Vagina (tissue), 2 donors: ENCODE measurements at regions not wholly inside any gene's neighbourhood (a gene's known extent, or its start where the extent isn't known, plus 50 kb on each side); places are given as distances from the start of the nearest gene placed in this dataset.

ENCODE experiments used
- DNase-seq, 2 donors: peaks; one replicate each; pipeline ENCODE4 v3.0.0-alpha.2; 2017; ENCODE audit errors: extremely low spot score in 2 of 2
- H3K27ac ChIP-seq: fragments of 200-600 bp; sonication (generic); one replicate; pipeline ENCODE4 v1.5.1; 2019
- H3K27me3 ChIP-seq: fragments of 200-600 bp; sonication (generic); one replicate; pipeline ENCODE4 v1.5.1; 2019
- H3K36me3 ChIP-seq, 2 donors: fragments of 200-600 bp; sonication (generic); one replicate each; pipeline ENCODE4 v1.5.1; 2017 to 2019
- H3K4me1 ChIP-seq: fragments of 200-600 bp; sonication (generic); one replicate; pipeline ENCODE4 v1.5.1; 2019
- H3K4me3 ChIP-seq, 2 donors: fragments of 200-600 bp; sonication (generic); 1 replicate in 1 of 2; 2 replicates in 1 of 2; pipeline ENCODE4 v1.5.1; 2016 to 2019
- H3K9me3 ChIP-seq: fragments of 200-600 bp; sonication (generic); one replicate; pipeline ENCODE4 v1.5.1; 2019
- CTCF ChIP-seq, 3 experiments: fragments of 450-650 bp in 2 of 3; fragments of 200-600 bp in 1 of 3; sonication (generic) in 1 of 3; IDR thresholded peaks; one replicate each; pipeline ENCODE4 v1.5.1; 2017 to 2019; ENCODE audit warnings: antibody characterized with exemption in 3 of 3, mild to moderate bottlenecking in 2 of 3, moderate library complexity in 2 of 3
- POLR2A ChIP-seq, 2 donors: fragments of 450-650 bp; IDR thresholded peaks; one replicate each; pipeline ENCODE4 v1.6.1; 2017; ENCODE audit warnings: antibody characterized with exemption in 2 of 2, mild to moderate bottlenecking in 2 of 2, moderate library complexity in 2 of 2
- POLR2AphosphoS5 ChIP-seq, 2 donors: sonication (generic); formaldehyde crosslinking; IDR thresholded peaks; one replicate each; pipeline ENCODE4 v1.9.0; 2017; ENCODE audit warnings: antibody characterized with exemption in 2 of 2, mild to moderate bottlenecking in 2 of 2, low read depth in 1 of 2; ENCODE audit not compliant: insufficient read depth in 1 of 2
- intact Hi-C: fragments of 100-400 bp; cut with DNase I; formaldehyde crosslinking; loops from one replicate; pipeline ENCODE4 v1.15.1; 2023

- intact Hi-C loops = no loop called here
- no peak overlapping the region for H3K4me3 ChIP-seq
- H3K9me3 ChIP-seq = no peaks in the 10 kb centered on the region
- H3K4me1 ChIP-seq = no peaks in the 10 kb centered on the region
- DNase-seq = no peak
- no peak for TF ChIP-seq POLR2AphosphoS5 (IDR thresholded peaks at IDR 0.05; ENCODE audit: insufficient read depth in 1 of 2, low read depth in 1 of 2)
- no peak for TF ChIP-seq CTCF (IDR thresholded peaks at IDR 0.05)
- TF ChIP-seq POLR2A (IDR thresholded peaks at IDR 0.05) = no peak
- H3K27me3 ChIP-seq = no peaks in the 10 kb centered on the region
- no peaks in the 10 kb centered on the region for H3K36me3 ChIP-seq
- no peak overlapping the region for H3K27ac ChIP-seq
These were observed 54.9 kb upstream of the ZBTB18 start for GRCh38 chr1:243996223-243996622.

DNA sequence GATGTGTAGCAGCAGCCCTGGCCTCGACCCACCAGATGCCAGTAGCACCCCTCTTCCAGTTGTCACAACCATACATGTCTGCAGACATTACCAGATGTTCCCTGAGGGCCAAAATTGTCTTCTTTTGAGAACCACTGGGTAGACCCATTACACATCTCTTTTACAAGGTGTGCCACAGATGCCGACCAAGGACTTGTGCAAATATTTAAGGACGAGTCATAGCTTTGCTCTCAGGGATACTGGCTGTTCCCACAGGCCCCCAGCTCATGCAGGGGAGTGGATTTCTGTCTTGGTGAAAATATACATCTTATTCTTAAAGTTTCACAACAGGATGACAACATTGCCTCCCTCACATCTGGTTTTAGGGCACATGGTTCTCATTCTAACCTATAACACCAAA lies 59.4 kb upstream of the ZBTB18 start:
- no peaks in the 10 kb centered on the region for H3K4me1 ChIP-seq
- no peak for DNase-seq
- intact Hi-C loops = no loop called here
- H3K4me3 ChIP-seq = no peak overlapping the region
- no peaks in the 10 kb centered on the region for H3K36me3 ChIP-seq
- no peaks in the 10 kb centered on the region for H3K9me3 ChIP-seq
- no peak for TF ChIP-seq POLR2AphosphoS5 (IDR thresholded peaks at IDR 0.05; ENCODE audit: insufficient read depth in 1 of 2, low read depth in 1 of 2)
- TF ChIP-seq POLR2A (IDR thresholded peaks at IDR 0.05) = no peak
- no peak for TF ChIP-seq CTCF (IDR thresholded peaks at IDR 0.05)
- no peaks in the 10 kb centered on the region for H3K27me3 ChIP-seq
- H3K27ac ChIP-seq = no peak overlapping the region

DNA sequence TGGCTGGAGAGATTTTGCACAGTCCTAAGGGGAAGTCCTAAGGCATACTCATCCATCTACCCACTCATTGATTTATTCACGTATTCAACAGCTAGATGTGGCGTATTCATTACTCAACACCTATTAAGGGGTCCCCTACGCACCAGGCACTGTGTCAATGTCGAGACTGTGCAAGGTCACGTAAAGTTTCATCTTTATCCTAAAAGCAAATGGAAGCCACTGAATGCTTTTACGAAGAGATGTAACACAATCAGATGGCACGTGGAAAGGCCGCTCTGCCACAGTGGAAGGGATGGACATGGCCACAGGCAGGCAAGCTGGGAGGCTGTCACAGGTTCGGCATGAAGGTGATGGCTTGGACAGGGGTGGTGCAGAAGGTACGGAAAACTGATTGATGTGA lies 66.3 kb upstream of the ZBTB18 start:
- peak in 1 of 2 donors; percentile 44 for DNase-seq
- Histone ChIP-seq H3K27me3 (no peaks in the 10 kb centered on the region), H3K4me1 (no peaks in the 10 kb centered on the region), H3K36me3 (no peaks in the 10 kb centered on the region), H3K27ac (no peak overlapping the region), H3K4me3 (no peak overlapping the region), H3K9me3 (no peaks in the 10 kb centered on the region)
- TF ChIP-seq POLR2AphosphoS5 (IDR thresholded peaks at IDR 0.05; ENCODE audit: insufficient read depth in 1 of 2, low read depth in 1 of 2) (no peak), POLR2A (IDR thresholded peaks at IDR 0.05) (no peak)
- intact Hi-C loops = no loop called here

DNA sequence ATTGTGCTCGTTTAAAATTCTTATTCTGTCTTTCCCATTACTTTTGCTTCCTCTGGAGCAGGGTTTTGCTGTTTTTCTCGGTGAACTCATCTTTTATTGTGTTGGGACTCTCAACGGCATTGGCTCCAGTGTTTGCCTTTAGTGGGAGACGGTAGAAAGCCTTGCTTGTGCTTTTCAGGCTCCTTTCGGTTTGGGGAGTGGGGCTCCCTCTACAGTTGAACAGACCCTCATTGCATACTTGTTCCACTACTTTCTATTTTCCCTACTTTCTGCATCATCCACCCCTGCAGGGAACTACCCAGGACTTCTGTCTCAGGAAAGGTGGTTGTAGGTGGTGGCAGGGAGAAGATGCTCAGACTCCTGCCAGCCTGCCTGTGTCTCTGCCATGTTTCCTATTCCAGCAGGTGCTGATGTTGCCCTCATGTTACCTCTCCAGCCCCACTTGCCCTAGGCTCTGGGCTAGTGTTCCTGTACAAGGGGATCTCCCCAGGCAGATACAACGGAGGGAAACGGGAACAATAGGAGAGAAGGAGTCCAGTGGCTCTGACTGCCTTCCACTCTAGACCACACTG lies 68.5 kb upstream of the ZBTB18 start:
- no peaks in the 10 kb centered on the region for H3K36me3 ChIP-seq
- H3K4me3 ChIP-seq = no peak overlapping the region
- H3K4me1 ChIP-seq = no peaks in the 10 kb centered on the region
- no peaks in the 10 kb centered on the region for H3K9me3 ChIP-seq
- TF ChIP-seq POLR2A (IDR thresholded peaks at IDR 0.05) (no peak), CTCF (IDR thresholded peaks at IDR 0.05) (no peak), POLR2AphosphoS5 (IDR thresholded peaks at IDR 0.05; ENCODE audit: insufficient read depth in 1 of 2, low read depth in 1 of 2) (no peak)
- no peaks in the 10 kb centered on the region for H3K27me3 ChIP-seq
- peak in 1 of 2 donors; percentile 62 for DNase-seq
- no peak overlapping the region for H3K27ac ChIP-seq
- intact Hi-C loops = no loop called here

DNA sequence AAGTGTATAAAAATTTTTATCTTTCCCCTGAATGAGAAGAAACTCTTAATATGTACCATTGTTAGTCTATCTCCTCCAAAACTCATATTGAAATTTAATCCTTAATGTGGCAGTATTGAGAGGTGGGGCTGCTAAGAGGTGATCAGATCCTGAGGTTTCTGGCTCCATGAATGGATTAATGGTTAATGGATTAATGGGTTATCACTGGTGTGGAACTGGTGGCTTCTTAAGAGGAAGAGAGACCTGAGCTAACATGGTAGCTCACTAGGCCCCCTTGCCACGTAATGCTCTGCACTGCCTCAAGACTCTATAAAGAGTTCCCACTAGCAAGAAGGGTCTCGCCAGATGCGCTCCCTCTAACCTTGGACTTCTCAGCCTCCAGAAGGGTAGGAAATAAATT lies 70.6 kb upstream of the ZBTB18 start:
- H3K4me1 ChIP-seq = no peaks in the 10 kb centered on the region
- no peaks in the 10 kb centered on the region for H3K36me3 ChIP-seq
- no peaks in the 10 kb centered on the region for H3K27me3 ChIP-seq
- no peak overlapping the region for H3K27ac ChIP-seq
- H3K9me3 ChIP-seq = no peaks in the 10 kb centered on the region
- intact Hi-C loops = no loop called here
- TF ChIP-seq POLR2A (IDR thresholded peaks at IDR 0.05) (no peak), CTCF (IDR thresholded peaks at IDR 0.05) (no peak), POLR2AphosphoS5 (IDR thresholded peaks at IDR 0.05; ENCODE audit: insufficient read depth in 1 of 2, low read depth in 1 of 2) (no peak)
- peak in 1 of 2 donors; percentile 22 for DNase-seq
- H3K4me3 ChIP-seq = no peak overlapping the region
